H9 (cell line): ENCODE measurements at regions not wholly inside any gene's neighbourhood (a gene's known extent, or its start where the extent isn't known, plus 50 kb on each side); places are given as distances from the start of the nearest gene placed in this dataset.
"Not testable (repeated sequence)": the region's sequence is repeated elsewhere in the genome, so short reads cannot be mapped to it uniquely, and the experiment has no call there.

ENCODE experiments used
- DNase-seq: peaks from one replicate; pipeline ENCODE4 v3.0.0-alpha.2; 2017
- H2AFZ ChIP-seq: one replicate; pipeline ENCODE4 v1.6.1; 2013; ENCODE audit warnings: mild to moderate bottlenecking, low read length, control low read depth, moderate library complexity
- H2AK5ac ChIP-seq: 2 replicates; pipeline ENCODE4 v1.6.1; 2013; ENCODE audit warnings: low read length, control low read depth, mixed read lengths; ENCODE audit not compliant: insufficient read length
- H2BK120ac ChIP-seq: one replicate; pipeline ENCODE4 v1.6.1; 2013; ENCODE audit warnings: low read depth, mild to moderate bottlenecking, low read length, control low read depth, inconsistent platforms; ENCODE audit not compliant: poor library complexity, severe bottlenecking
- H2BK12ac ChIP-seq: 2 replicates; pipeline ENCODE4 v1.6.1; 2013; ENCODE audit warnings: low read length, control low read depth, mixed read lengths, low read depth; ENCODE audit not compliant: insufficient read length
- H2BK15ac ChIP-seq: 2 replicates; pipeline ENCODE4 v1.6.1; 2013; ENCODE audit warnings: low read depth, low read length, control low read depth
- H2BK20ac ChIP-seq: one replicate; pipeline ENCODE4 v1.6.1; 2013; ENCODE audit warnings: low read depth, mild to moderate bottlenecking, low read length, control low read depth, inconsistent platforms; ENCODE audit not compliant: poor library complexity, severe bottlenecking
- H2BK5ac ChIP-seq: 2 replicates; pipeline ENCODE4 v1.6.1; 2013; ENCODE audit warnings: low read length, control low read depth, mixed read lengths; ENCODE audit not compliant: insufficient read length
- H3K14ac ChIP-seq: 2 replicates; pipeline ENCODE4 v1.6.1; 2013; ENCODE audit warnings: low read length, control low read depth; ENCODE audit not compliant: insufficient read depth
- H3K18ac ChIP-seq: 2 replicates; pipeline ENCODE4 v1.6.1; 2013; ENCODE audit warnings: low read depth, mild to moderate bottlenecking, mixed read lengths, low read length, control low read depth; ENCODE audit not compliant: insufficient read length
- H3K23ac ChIP-seq: 2 replicates; pipeline ENCODE4 v1.6.1; 2013; ENCODE audit warnings: low read length, control low read depth, mixed read lengths, low read depth; ENCODE audit not compliant: insufficient read length
- H3K23me2 ChIP-seq: 2 replicates; pipeline ENCODE4 v1.6.1; 2013; ENCODE audit warnings: low read depth, mild to moderate bottlenecking, mixed read lengths, low read length, control low read depth; ENCODE audit not compliant: insufficient read length, poor library complexity, severe bottlenecking
- H3K27ac ChIP-seq: 2 replicates; pipeline ENCODE4 v1.5.1; 2013; ENCODE audit warnings: low read length, control low read depth, mixed read lengths, low read depth; ENCODE audit not compliant: insufficient read length
- H3K27me3 ChIP-seq: 2 replicates; pipeline ENCODE4 v1.6.1; 2013; ENCODE audit warnings: low read length, control low read depth, inconsistent platforms; ENCODE audit not compliant: insufficient read depth
- H3K4ac ChIP-seq: 2 replicates; pipeline ENCODE4 v1.6.1; 2013; ENCODE audit warnings: low read depth, mild to moderate bottlenecking, control low read depth, inconsistent platforms, low read length, moderate library complexity
- H3K4me1 ChIP-seq: 2 replicates; pipeline ENCODE4 v1.6.1; 2013; ENCODE audit warnings: low read length, control low read depth, inconsistent platforms; ENCODE audit not compliant: insufficient read depth
- H3K4me2 ChIP-seq: 2 replicates; pipeline ENCODE4 v1.6.1; 2013; ENCODE audit warnings: low read length, control low read depth, mixed read lengths; ENCODE audit not compliant: insufficient read length, insufficient read depth
- H3K56ac ChIP-seq: 2 replicates; pipeline ENCODE4 v1.6.1; 2013; ENCODE audit warnings: low read depth, mild to moderate bottlenecking, mixed read lengths, low read length, control low read depth; ENCODE audit not compliant: insufficient read length
- H3K79me1 ChIP-seq: 2 replicates; pipeline ENCODE4 v1.6.1; 2013; ENCODE audit warnings: low read depth, mild to moderate bottlenecking, moderate library complexity, low read length, control low read depth, inconsistent platforms; ENCODE audit not compliant: insufficient read depth, poor library complexity, severe bottlenecking
- H3K79me2 ChIP-seq: 2 replicates; pipeline ENCODE4 v1.6.1; 2013; ENCODE audit warnings: low read length, control low read depth, inconsistent platforms; ENCODE audit not compliant: insufficient read depth
- H3K9ac ChIP-seq: 2 replicates; pipeline ENCODE4 v1.6.1; 2013; ENCODE audit warnings: low read length, control low read depth, mixed read lengths; ENCODE audit not compliant: insufficient read length; ENCODE audit errors: extremely low read depth
- H3K9me3 ChIP-seq: one replicate; pipeline ENCODE4 v1.6.1; 2013; ENCODE audit warnings: low read depth, low read length, inconsistent platforms; ENCODE audit not compliant: control insufficient read depth
- H3T11ph ChIP-seq: one replicate; pipeline ENCODE4 v1.6.1; 2013; ENCODE audit warnings: mild to moderate bottlenecking, low read length, control low read depth, inconsistent platforms
- H4K20me1 ChIP-seq: one replicate; pipeline ENCODE4 v1.6.1; 2013; ENCODE audit not compliant: control insufficient read depth, insufficient read length, insufficient read depth
- H4K5ac ChIP-seq: 2 replicates; pipeline ENCODE4 v1.6.1; 2013; ENCODE audit warnings: low read depth, mild to moderate bottlenecking, mixed read lengths, low read length, control low read depth; ENCODE audit not compliant: insufficient read length
- H4K8ac ChIP-seq: replicated peaks from 2 replicates; pipeline ENCODE4 v1.6.1; 2013; ENCODE audit warnings: low read length, control low read depth, mixed read lengths, low read depth; ENCODE audit not compliant: insufficient read length
- H4K91ac ChIP-seq: 2 replicates; pipeline ENCODE4 v1.6.1; 2013; ENCODE audit warnings: low read depth, mild to moderate bottlenecking, moderate library complexity, mixed read lengths, low read length, control low read depth; ENCODE audit not compliant: insufficient read length
- H3K27ac Mint-ChIP-seq, 3 experiments: 2 replicates in 2 of 3; 3 replicates in 1 of 3; pipeline ENCODE4 v1.8.0; 2020 to 2021; ENCODE audit warnings: mixed read lengths in 3 of 3, mild to moderate bottlenecking in 1 of 3, moderate library complexity in 1 of 3
- H3K27me3 Mint-ChIP-seq: 2 replicates; pipeline ENCODE4 v1.8.0; 2021; ENCODE audit warnings: low read depth, mild to moderate bottlenecking, moderate library complexity, mixed read lengths
- H3K36me3 Mint-ChIP-seq, 3 experiments: 2 replicates in 2 of 3; 3 replicates in 1 of 3; pipeline ENCODE4 v1.8.0; 2020 to 2021; ENCODE audit warnings: low read depth in 3 of 3, mixed read lengths in 3 of 3; ENCODE audit not compliant: insufficient read depth in 1 of 3
- H3K4me1 Mint-ChIP-seq, 2 experiments: 2 replicates each; pipeline ENCODE4 v1.8.0; 2020; ENCODE audit warnings: mixed read lengths in 2 of 2
- H3K4me3 Mint-ChIP-seq, 2 experiments: 2 replicates in 1 of 2; 3 replicates in 1 of 2; pipeline ENCODE4 v1.8.0; 2020 to 2021; ENCODE audit warnings: mild to moderate bottlenecking in 2 of 2, mixed read lengths in 2 of 2, moderate library complexity in 1 of 2
- H3K9me3 Mint-ChIP-seq, 2 experiments: 2 replicates in 1 of 2; 3 replicates in 1 of 2; pipeline ENCODE4 v1.8.0; 2020; ENCODE audit warnings: mild to moderate bottlenecking in 2 of 2, mixed read lengths in 2 of 2, moderate library complexity in 1 of 2
- CTCF ChIP-seq: fragments of 200-600 bp; sonication (generic); conservative IDR thresholded peaks from 3 replicates; pipeline ENCODE4 v1.8.0; 2021; ENCODE audit warnings: antibody characterized with exemption, mild to moderate bottlenecking
- WGBS: extraction: QIAGEN DNeasy Blood & Tissue Kit; methylation state at CpG from one replicate; pipeline ENCODE4 v1.1.7; 2013; ENCODE audit warnings: missing lambda C conversion rate, low lambda C conversion rate, mixed read lengths; ENCODE audit not compliant: insufficient read length; ENCODE audit errors: extremely low coverage; 5-methylcytosine and 5-hydroxymethylcytosine counted together

GRCh38 chr22:25426530-25427308 lies 137.8 kb upstream of the GRK3 start:
- TF ChIP-seq CTCF = peak; percentile 56

GRCh38 chr22:25431637-25432342 lies 132.7 kb upstream of the GRK3 start:
- H3K23ac ChIP-seq, H3K18ac ChIP-seq, H2BK15ac ChIP-seq, H4K91ac ChIP-seq, H3K27ac ChIP-seq, H3K4me1 ChIP-seq, H3K79me2 ChIP-seq, H3K9ac ChIP-seq, H2BK12ac ChIP-seq, H3K79me1 ChIP-seq, H2AFZ ChIP-seq, H3K4me2 ChIP-seq, H2BK20ac ChIP-seq, H3K9me3 Mint-ChIP-seq, H3K27ac Mint-ChIP-seq, H3T11ph ChIP-seq, H3K27me3 ChIP-seq, H3K23me2 ChIP-seq, DNase-seq, H3K4me3 Mint-ChIP-seq, H3K4me1 Mint-ChIP-seq, H2AK5ac ChIP-seq, H4K8ac ChIP-seq, H4K20me1 ChIP-seq, H3K56ac ChIP-seq, H3K36me3 Mint-ChIP-seq, H4K5ac ChIP-seq, H3K4ac ChIP-seq, H3K9me3 ChIP-seq, H2BK120ac ChIP-seq, H2BK5ac ChIP-seq, H3K14ac ChIP-seq: not testable (repeated sequence)
- peaks cover 18% of the 10 kb centered on the region for H3K27me3 Mint-ChIP-seq
- WGBS = no CpG with 5 or more reads among the region's 6 CpGs

More at GRCh38 chr22:25426530-25427308, 137.8 kb upstream of the GRK3 start:
- H2BK5ac ChIP-seq, H3K9me3 Mint-ChIP-seq, H3K36me3 Mint-ChIP-seq, H3K9me3 ChIP-seq, H3K9ac ChIP-seq, H2AFZ ChIP-seq, H2BK20ac ChIP-seq, H3K27ac ChIP-seq, H3K23ac ChIP-seq, H3K56ac ChIP-seq, H3T11ph ChIP-seq, H4K5ac ChIP-seq, H3K14ac ChIP-seq, H2AK5ac ChIP-seq, H2BK120ac ChIP-seq, H4K91ac ChIP-seq, H3K79me1 ChIP-seq, H4K8ac ChIP-seq, H3K18ac ChIP-seq, H3K4me1 ChIP-seq, DNase-seq, H3K4me3 Mint-ChIP-seq, H3K4ac ChIP-seq, H3K4me2 ChIP-seq, H3K79me2 ChIP-seq, H4K20me1 ChIP-seq, H2BK12ac ChIP-seq, H3K4me1 Mint-ChIP-seq, H3K27me3 ChIP-seq, H2BK15ac ChIP-seq, H3K23me2 ChIP-seq, H3K27ac Mint-ChIP-seq: not testable (repeated sequence)
- WGBS = no CpG with 5 or more reads among the region's 10 CpGs
- peaks cover 26% of the 10 kb centered on the region for H3K27me3 Mint-ChIP-seq
